ENCODE measurements at regions not wholly inside any gene's neighbourhood (a gene's known extent, or its start where the extent isn't known, plus 50 kb on each side); places are given as distances from the start of the nearest gene placed in this dataset.

GRCh38 chr11:29249713-29250112 is 767.1 kb downstream of the KCNA4 start:
- H3K9me2 ChIP-seq: no peaks in the 10 kb centered on the region
- no peak overlapping the region for H3K9ac ChIP-seq
- H4K20me1 ChIP-seq (ENCODE audit: insufficient read depth): no peaks in the 10 kb centered on the region
- DNase-seq: no peak
- CTCF ChIA-PET: interaction anchor here (1.6 kb wide), 1 partner anchor 15 kb away, joined by 4 read pairs; no protein-coding TSS in a partner anchor
- 30% methylated on average over 2 of the region's 2 CpGs for WGBS (ENCODE audit: low lambda C conversion rate)
- peaks cover 5% of the 10 kb centered on the region for H3F3A ChIP-seq (replicated peaks; ENCODE audit: insufficient read depth)
- no peak overlapping the region for H3K4me3 ChIP-seq (ENCODE audit: low read depth in 2 of 2, low read length in 1 of 2)
- no peak overlapping the region for H3K27ac ChIP-seq (ENCODE audit: low read depth in 2 of 2, low read length in 1 of 2)
- H3K79me2 ChIP-seq (ENCODE audit: insufficient read depth): no peaks in the 10 kb centered on the region
- no peaks in the 10 kb centered on the region for H3K9me3 ChIP-seq
- no peak overlapping the region for H3K4me2 ChIP-seq
- POLR2A ChIA-PET: no interaction called here
- no peaks in the 10 kb centered on the region; a peak in 1 of 4 replicates for H3K4me1 ChIP-seq (ENCODE audit: control insufficient read depth in 1 of 2, insufficient read depth in 2 of 2, low read depth in 1 of 2, low read length in 1 of 2)
- H3K36me3 ChIP-seq (replicated peaks in 1 of 2; ENCODE audit: control insufficient read depth in 1 of 2, insufficient read depth in 2 of 2, low read length in 1 of 2): no peaks in the 10 kb centered on the region
- TF ChIP-seq FOXJ3 (CRISPR knock-in tag; IDR thresholded peaks at IDR 0.05) (no peak), GATA2 (CRISPR knock-in tag; IDR thresholded peaks at IDR 0.05) (no peak), EZH2phosphoT487 (IDR thresholded peaks at IDR 0.05; ENCODE audit: borderline replicate concordance, low read depth) (no peak), YY1 (IDR thresholded peaks at IDR 0.05; ENCODE audit: low read depth) (no peak), JUND (IDR thresholded peaks at IDR 0.05) (no peak)
- no peaks in the 10 kb centered on the region for H3K27me3 ChIP-seq (ENCODE audit: insufficient read depth)
- no peak overlapping the region for H2AFZ ChIP-seq (ENCODE audit: low read depth)

GRCh38 chr11:29244355-29244754 is 772.5 kb downstream of the KCNA4 start:
- Histone ChIP-seq H3K4me3 (ENCODE audit: low read depth in 2 of 2, low read length in 1 of 2) (no peak overlapping the region), H3K27me3 (ENCODE audit: insufficient read depth) (no peaks in the 10 kb centered on the region), H3F3A (replicated peaks; ENCODE audit: insufficient read depth) (no peaks in the 10 kb centered on the region), H3K36me3 (replicated peaks in 1 of 2; ENCODE audit: control insufficient read depth in 1 of 2, insufficient read depth in 2 of 2, low read length in 1 of 2) (no peaks in the 10 kb centered on the region), H3K9me2 (no peaks in the 10 kb centered on the region), H3K9ac (no peak overlapping the region), H3K27ac (ENCODE audit: low read depth in 2 of 2, low read length in 1 of 2) (no peak overlapping the region), H4K20me1 (ENCODE audit: insufficient read depth) (no peaks in the 10 kb centered on the region), H2AFZ (ENCODE audit: low read depth) (no peak overlapping the region), H3K9me3 (no peaks in the 10 kb centered on the region), H3K79me2 (ENCODE audit: insufficient read depth) (no peaks in the 10 kb centered on the region), H3K4me2 (no peak overlapping the region), H3K4me1 (ENCODE audit: control insufficient read depth in 1 of 2, insufficient read depth in 2 of 2, low read depth in 1 of 2, low read length in 1 of 2) (no peaks in the 10 kb centered on the region)
- CTCF ChIA-PET: interaction anchor here (1.1 kb wide), 1 partner anchor 37 kb away, joined by 3 read pairs; no protein-coding TSS in a partner anchor
- no peak for TF ChIP-seq PBX3 (IDR thresholded peaks at IDR 0.05)
- no peak for TF ChIP-seq MXI1 (IDR thresholded peaks at IDR 0.05; ENCODE audit: low read depth, low read length)
- TF ChIP-seq SIN3A (IDR thresholded peaks at IDR 0.05; ENCODE audit: borderline replicate concordance, low read depth, low read length): no peak
- no peak for TF ChIP-seq FOSL2 (IDR thresholded peaks at IDR 0.05; ENCODE audit: borderline replicate concordance, low read depth)
- TF ChIP-seq IRF3 (IDR thresholded peaks at IDR 0.05; ENCODE audit: low read depth, low read length): no peak
- TF ChIP-seq REST (IDR thresholded peaks at IDR 0.05; ENCODE audit: low read depth, low read length): no peak
- TF ChIP-seq JUND (IDR thresholded peaks at IDR 0.05): no peak
- no peak for TF ChIP-seq NRF1 (IDR thresholded peaks at IDR 0.05; ENCODE audit: low read depth, low read length)
- TF ChIP-seq YY1 (IDR thresholded peaks at IDR 0.05; ENCODE audit: low read depth): no peak
- no peak for TF ChIP-seq FOXM1 (IDR thresholded peaks at IDR 0.05; ENCODE audit: low read depth)
- no peak for TF ChIP-seq MAX (IDR thresholded peaks at IDR 0.05; ENCODE audit: low read depth)
- TF ChIP-seq ZBTB33 (IDR thresholded peaks at IDR 0.05; ENCODE audit: borderline replicate concordance, low read depth): no peak
- TF ChIP-seq TAF1 (IDR thresholded peaks at IDR 0.05; ENCODE audit: borderline replicate concordance, low read depth, low read length): no peak
- TF ChIP-seq ELF1 (IDR thresholded peaks at IDR 0.05): no peak
- TF ChIP-seq MEF2A (IDR thresholded peaks at IDR 0.05; ENCODE audit: borderline replicate concordance, low read depth): no peak
- TF ChIP-seq RFX5 (IDR thresholded peaks at IDR 0.05; ENCODE audit: low read length): no peak
- TF ChIP-seq CHD2 (IDR thresholded peaks at IDR 0.05; ENCODE audit: low read length, partially characterized antibody): no peak
- POLR2A ChIA-PET: no interaction called here
- no peak for DNase-seq
